ENCODE measurements at regions not wholly inside any gene's neighbourhood (a gene's known extent, or its start where the extent isn't known, plus 50 kb on each side); places are given as distances from the start of the nearest gene placed in this dataset.

DNA sequence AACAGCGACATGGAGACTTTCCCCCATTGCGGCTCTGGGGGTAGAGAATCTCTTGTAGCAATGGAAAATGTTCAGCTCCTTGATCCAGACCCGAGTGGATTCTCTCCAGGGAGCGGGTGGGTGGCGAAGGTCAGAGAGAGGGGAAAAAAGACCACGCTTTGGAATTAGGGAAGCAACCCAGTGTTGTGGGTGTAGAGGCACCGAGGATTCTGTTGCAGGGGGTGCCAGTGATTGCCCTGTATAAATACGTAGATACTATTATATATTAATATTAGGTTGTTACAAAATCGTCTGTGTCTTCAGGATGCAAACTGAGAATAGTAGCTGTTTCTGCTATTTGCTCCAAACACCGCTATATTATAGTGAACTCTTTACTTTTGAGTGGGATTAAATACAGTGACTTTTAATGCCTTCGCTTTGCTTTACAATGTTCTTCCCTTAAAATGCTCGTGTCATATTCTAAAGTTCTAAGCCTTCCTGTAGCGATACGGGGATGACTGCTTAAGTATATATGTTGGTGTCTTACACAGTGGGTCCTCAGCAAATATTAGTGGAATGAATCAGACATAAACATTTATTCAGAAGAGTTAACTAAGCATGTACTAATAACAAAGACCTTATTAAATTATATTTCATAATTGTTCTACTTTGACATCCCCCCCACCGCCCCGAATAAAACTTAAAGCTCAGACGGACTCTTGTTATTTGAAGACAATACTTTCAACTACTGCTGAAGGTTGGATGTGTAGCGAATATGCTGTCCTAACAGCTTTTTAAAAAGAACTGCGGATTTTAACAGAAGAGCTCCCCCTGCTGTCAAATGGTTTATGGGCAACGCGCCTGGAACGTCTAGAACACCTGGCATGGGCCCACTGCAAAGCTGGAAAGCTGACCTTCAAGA is 136.4 kb upstream of the KRAS start:
- Histone ChIP-seq H3K9me2 (no peaks in the 10 kb centered on the region), H3K9ac (peak overlapping the region; percentile 100), H3F3A (replicated peaks; ENCODE audit: insufficient read depth) (peaks cover 3% of the 10 kb centered on the region), H4K20me1 (ENCODE audit: insufficient read depth) (no peaks in the 10 kb centered on the region), H3K4me2 (peak overlapping the region; percentile 80), H3K79me2 (ENCODE audit: insufficient read depth) (peaks cover 8% of the 10 kb centered on the region; the same call in 1 of the 2 replicates), H3K4me3 (ENCODE audit: low read depth in 2 of 2, low read length in 1 of 2) (peak overlapping the region; percentile 73 to 96), H3K36me3 (replicated peaks in 1 of 2; ENCODE audit: control insufficient read depth in 1 of 2, insufficient read depth in 2 of 2, low read length in 1 of 2) (no peaks in the 10 kb centered on the region), H3K27ac (ENCODE audit: low read depth in 2 of 2, low read length in 1 of 2) (peak overlapping the region; percentile 82 to 100; a peak in 3 of 4 replicates), H3K9me3 (no peaks in the 10 kb centered on the region), H2AFZ (ENCODE audit: low read depth) (peak overlapping the region; percentile 75), H3K4me1 (ENCODE audit: control insufficient read depth in 1 of 2, insufficient read depth in 2 of 2, low read depth in 1 of 2, low read length in 1 of 2) (peaks cover 0 to 12% of the 10 kb centered on the region in 2 experiments; a peak in 2 of 4 replicates), H3K27me3 (ENCODE audit: insufficient read depth) (no peaks in the 10 kb centered on the region)
- POLR2A ChIA-PET: interaction anchor here (0.9 kb wide), 3 partner anchors 136 to 192 kb away, joined by 4 read pairs; partner anchors contain the start of genes DNAI7, ETFRF1 and KRAS
- DNase-seq: peak; percentile 74
- 6% methylated on average over 22 of the region's 22 CpGs for WGBS (ENCODE audit: low lambda C conversion rate)
- CTCF ChIA-PET: interaction anchor here (0.6 to 1.9 kb wide), 42 partner anchors 10 to 642 kb away, joined by 3 to 17 read pairs (median 3); partner anchors contain the start of gene KRAS
- TF ChIP-seq TAF1 (IDR thresholded peaks at IDR 0.05; ENCODE audit: borderline replicate concordance, low read depth, low read length): no peak
- peak; percentile 47 for TF ChIP-seq CHD2 (IDR thresholded peaks at IDR 0.05; ENCODE audit: low read length, partially characterized antibody)
- TF ChIP-seq SMC3 (IDR thresholded peaks at IDR 0.05; ENCODE audit: low read depth, low read length): peak; percentile 92
- TF ChIP-seq IRF3 (IDR thresholded peaks at IDR 0.05; ENCODE audit: low read depth, low read length): no peak
- TF ChIP-seq MXI1 (IDR thresholded peaks at IDR 0.05; ENCODE audit: low read depth, low read length): peak; percentile 59; the same call in 1 of the 2 replicates
- no peak for TF ChIP-seq RXRA (IDR thresholded peaks at IDR 0.05; ENCODE audit: borderline replicate concordance, low read depth)
- TF ChIP-seq FOSL2 (IDR thresholded peaks at IDR 0.05; ENCODE audit: borderline replicate concordance, low read depth): no peak
- TF ChIP-seq POLR2AphosphoS5 (IDR thresholded peaks at IDR 0.05; ENCODE audit: low read depth, low read length): no peak
- no peak for TF ChIP-seq EP300 (IDR thresholded peaks at IDR 0.05; ENCODE audit: borderline replicate concordance in 1 of 2, low read depth in 1 of 2, low read length in 1 of 2)
- no peak for TF ChIP-seq NRF1 (IDR thresholded peaks at IDR 0.05; ENCODE audit: low read depth, low read length)
- TF ChIP-seq USF2 (IDR thresholded peaks at IDR 0.05; ENCODE audit: borderline replicate concordance, low read depth, low read length): no peak
- TF ChIP-seq RAD21 (IDR thresholded peaks at IDR 0.05; ENCODE audit: low read length): peak; percentile 98
- TF ChIP-seq PBX3 (IDR thresholded peaks at IDR 0.05): no peak
- no peak for TF ChIP-seq SIN3A (IDR thresholded peaks at IDR 0.05; ENCODE audit: borderline replicate concordance, low read depth, low read length)
- TF ChIP-seq TEAD4 (IDR thresholded peaks at IDR 0.05; ENCODE audit: borderline replicate concordance, insufficient read depth): no peak
- TF ChIP-seq ZBTB33 (IDR thresholded peaks at IDR 0.05; ENCODE audit: borderline replicate concordance, low read depth): no peak
- no peak for TF ChIP-seq GATA2 (CRISPR knock-in tag; IDR thresholded peaks at IDR 0.05)
- TF ChIP-seq, protein P1, sequence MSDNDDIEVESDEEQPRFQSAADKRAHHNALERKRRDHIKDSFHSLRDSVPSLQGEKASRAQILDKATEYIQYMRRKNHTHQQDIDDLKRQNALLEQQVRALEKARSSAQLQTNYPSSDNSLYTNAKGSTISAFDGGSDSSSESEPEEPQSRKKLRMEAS (IDR thresholded peaks at IDR 0.05; ENCODE audit: low read depth): no peak
- TF ChIP-seq ELF1 (IDR thresholded peaks at IDR 0.05): no peak
- TF ChIP-seq TCF12 (IDR thresholded peaks at IDR 0.05): peak; percentile 36; the same call in 1 of the 2 replicates
- no peak for TF ChIP-seq GABPA (IDR thresholded peaks at IDR 0.05; ENCODE audit: low read depth)
- TF ChIP-seq, protein P2, sequence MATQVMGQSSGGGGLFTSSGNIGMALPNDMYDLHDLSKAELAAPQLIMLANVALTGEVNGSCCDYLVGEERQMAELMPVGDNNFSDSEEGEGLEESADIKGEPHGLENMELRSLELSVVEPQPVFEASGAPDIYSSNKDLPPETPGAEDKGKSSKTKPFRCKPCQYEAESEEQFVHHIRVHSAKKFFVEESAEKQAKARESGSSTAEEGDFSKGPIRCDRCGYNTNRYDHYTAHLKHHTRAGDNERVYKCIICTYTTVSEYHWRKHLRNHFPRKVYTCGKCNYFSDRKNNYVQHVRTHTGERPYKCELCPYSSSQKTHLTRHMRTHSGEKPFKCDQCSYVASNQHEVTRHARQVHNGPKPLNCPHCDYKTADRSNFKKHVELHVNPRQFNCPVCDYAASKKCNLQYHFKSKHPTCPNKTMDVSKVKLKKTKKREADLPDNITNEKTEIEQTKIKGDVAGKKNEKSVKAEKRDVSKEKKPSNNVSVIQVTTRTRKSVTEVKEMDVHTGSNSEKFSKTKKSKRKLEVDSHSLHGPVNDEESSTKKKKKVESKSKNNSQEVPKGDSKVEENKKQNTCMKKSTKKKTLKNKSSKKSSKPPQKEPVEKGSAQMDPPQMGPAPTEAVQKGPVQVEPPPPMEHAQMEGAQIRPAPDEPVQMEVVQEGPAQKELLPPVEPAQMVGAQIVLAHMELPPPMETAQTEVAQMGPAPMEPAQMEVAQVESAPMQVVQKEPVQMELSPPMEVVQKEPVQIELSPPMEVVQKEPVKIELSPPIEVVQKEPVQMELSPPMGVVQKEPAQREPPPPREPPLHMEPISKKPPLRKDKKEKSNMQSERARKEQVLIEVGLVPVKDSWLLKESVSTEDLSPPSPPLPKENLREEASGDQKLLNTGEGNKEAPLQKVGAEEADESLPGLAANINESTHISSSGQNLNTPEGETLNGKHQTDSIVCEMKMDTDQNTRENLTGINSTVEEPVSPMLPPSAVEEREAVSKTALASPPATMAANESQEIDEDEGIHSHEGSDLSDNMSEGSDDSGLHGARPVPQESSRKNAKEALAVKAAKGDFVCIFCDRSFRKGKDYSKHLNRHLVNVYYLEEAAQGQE (IDR thresholded peaks at IDR 0.05; ENCODE audit: low read depth, low read length): 0 out of 2 replicates have a peak, but pooled peaks have one; percentile 13

All from SK-N-SH (cell line).